Right renal pelvis (tissue), 4 donors: ENCODE measurements at regions not wholly inside any gene's neighbourhood (a gene's known extent, or its start where the extent isn't known, plus 50 kb on each side); places are given as distances from the start of the nearest gene placed in this dataset.
"Not testable (repeated sequence)": the region's sequence is repeated elsewhere in the genome, so short reads cannot be mapped to it uniquely, and the experiment has no call there.

Experiments used
- DNase-seq, 4 donors: peaks; one replicate each; pipeline ENCODE4 v3.0.0-alpha.2; 2013; ENCODE audit warnings: low read depth in 4 of 4, low spot score in 3 of 4, missing footprints in 1 of 4

DNA sequence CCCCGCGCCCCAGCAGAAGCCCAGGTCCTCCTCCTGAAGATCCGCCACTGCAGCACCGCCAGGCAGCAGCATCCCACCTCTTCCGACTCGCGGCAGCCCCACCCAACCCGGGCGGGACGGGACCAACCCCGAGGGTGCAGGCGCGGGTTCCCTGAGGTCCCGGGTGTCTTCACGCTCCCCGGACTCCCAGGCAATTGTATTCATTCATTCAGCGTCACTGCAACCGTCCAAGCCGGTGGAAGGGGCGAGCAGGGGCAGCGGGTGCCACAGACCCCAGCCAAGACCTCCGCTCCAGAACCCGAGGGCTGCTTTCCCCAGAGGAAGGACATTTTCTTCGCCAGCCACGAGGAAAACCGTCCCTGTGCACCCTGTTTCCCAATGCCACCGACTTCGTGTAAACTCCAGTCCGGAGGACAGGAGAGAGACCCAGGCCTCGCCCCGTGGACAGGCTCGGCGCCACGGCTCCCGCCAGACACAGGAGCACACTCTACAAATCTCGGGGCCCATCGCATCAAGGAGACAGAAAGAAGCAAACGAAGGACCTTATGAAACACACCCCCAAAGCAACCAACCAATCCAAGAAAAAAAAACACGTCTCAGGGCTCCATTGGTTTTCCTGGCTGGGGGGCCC is 1471.5 kb downstream of the FOXD4L5 start:
- DNase-seq = not testable (repeated sequence)

DNA sequence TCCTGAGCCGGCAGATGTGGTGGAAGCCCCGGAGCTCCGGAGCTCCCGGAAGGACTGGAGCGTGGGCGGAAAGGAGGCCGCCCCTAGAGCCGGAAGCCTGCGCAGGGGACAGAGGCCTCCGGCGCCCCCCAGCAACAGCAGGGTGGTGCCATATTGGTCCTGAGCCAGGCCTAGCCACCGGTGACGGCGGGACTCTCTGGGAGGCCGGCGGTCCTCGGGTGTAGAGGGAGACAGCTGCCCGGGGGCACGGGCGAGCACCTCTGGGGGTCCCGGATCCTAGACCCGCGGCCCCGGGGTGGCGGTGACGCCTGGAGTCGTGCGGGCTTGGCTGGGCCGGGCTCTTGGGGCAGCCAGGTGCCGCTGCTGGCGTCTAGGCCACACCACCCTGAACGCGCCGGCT is 1472.2 kb downstream of the FOXD4L5 start:
- not testable (repeated sequence) for DNase-seq

GRCh38 chr9:63804205-63804604 is 1480.8 kb downstream of the FOXD4L5 start:
- DNase-seq = not testable (repeated sequence)

- DNase-seq = not testable (repeated sequence)
Measured at GRCh38 chr9:63794081-63794685, 1490.8 kb downstream of the FOXD4L5 start.

DNA sequence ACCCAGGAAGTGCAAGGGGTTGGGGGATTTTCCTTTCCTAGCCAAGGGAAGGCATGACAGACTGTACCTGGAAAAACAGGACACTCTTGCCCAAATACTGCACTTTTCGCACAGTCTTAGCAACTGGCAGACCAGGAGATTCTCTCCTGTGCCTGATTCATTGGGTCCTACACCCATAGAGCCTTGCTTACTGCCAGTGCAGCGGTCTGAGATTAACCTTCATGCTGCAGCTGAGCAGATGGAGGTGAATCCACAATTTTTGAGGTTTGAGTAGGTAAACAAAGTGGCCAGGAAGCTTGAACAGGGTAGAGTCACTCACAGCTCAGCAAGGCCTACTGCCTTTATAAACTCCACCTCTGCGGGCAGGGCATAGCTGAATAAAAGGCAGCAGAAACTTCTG is 1497.6 kb downstream of the FOXD4L5 start:
- DNase-seq = not testable (repeated sequence)

GRCh38 chr9:63785059-63785458 is 1500.0 kb downstream of the FOXD4L5 start:
- not testable (repeated sequence) for DNase-seq

DNA sequence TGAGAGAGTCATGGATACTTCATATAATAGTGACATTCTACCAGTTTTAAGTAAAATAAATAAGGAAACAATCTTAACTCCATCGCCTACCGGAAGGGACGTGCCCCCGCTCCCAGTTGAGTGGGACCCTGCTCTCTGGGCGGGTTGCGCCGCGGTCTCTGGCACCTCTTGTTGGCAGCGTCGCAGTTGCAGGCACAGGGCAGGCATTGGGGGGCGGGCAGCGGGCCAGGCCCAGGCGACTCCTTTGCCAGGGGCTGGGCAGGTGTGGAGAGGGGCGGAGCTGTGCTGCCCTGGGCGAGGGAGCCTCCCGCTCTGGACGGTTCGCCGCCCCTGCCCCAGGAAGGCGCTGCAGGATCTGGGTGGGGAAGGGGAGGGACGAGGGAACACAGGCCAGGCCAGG is 1500.6 kb downstream of the FOXD4L5 start:
- DNase-seq = not testable (repeated sequence)

DNA sequence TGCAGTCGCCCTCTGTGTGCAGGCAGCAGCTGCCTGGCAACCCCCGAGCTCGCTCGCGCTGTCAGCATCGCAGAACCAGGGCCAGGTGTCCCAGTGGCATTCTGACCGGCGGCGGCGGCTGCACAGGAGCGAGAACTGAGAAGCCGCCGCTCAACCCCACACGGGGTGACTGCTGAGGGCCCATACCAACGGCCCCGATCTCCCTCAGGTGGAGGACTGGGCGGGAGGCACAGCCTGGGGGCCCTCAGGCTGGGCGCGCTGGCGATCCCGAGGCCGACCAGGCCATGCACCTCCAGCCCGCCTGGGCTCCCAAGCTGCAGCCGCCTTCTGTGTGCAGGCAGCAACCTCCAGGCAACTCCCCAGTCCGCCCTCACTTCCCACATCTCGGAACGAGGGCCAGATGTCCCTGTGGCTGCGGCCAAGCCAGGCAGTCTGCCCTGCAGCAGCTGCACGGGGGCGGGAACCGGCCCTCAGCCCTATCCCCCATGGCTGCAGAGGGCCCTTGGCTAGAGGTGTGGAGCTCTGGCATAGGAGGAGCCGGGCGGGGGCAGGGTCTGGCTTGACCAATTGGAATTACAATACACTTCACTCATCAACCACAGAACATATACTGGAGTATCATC is 1503.1 kb downstream of the FOXD4L5 start:
- DNase-seq = not testable (repeated sequence)

DNA sequence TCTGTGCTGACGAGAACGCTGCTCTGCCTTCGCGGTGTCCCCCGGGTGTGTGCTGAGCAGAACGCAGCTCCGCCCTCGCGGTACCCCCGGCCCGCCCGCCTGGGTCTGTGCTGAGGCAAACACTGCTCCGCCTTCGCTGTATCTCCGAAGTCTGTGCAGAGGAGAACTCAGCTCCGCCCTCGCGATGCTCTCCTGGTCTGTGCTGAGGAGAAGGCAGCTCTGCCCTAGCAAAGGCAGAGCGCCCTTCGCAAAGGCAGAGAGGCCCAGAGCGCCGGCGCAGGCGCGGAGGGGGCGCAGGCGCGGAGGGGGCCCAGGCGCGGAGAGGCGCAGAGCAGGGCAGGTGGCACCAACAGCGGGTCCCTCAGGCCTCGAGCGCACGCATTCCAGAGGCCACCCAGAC is 1503.6 kb downstream of the FOXD4L5 start:
- not testable (repeated sequence) for DNase-seq

- not testable (repeated sequence) for DNase-seq
Measured at GRCh38 chr9:63776220-63776619, 1508.8 kb downstream of the FOXD4L5 start.

- DNase-seq = not testable (repeated sequence)
Measured at GRCh38 chr9:63775092-63775426, 1510.0 kb downstream of the FOXD4L5 start.

DNA sequence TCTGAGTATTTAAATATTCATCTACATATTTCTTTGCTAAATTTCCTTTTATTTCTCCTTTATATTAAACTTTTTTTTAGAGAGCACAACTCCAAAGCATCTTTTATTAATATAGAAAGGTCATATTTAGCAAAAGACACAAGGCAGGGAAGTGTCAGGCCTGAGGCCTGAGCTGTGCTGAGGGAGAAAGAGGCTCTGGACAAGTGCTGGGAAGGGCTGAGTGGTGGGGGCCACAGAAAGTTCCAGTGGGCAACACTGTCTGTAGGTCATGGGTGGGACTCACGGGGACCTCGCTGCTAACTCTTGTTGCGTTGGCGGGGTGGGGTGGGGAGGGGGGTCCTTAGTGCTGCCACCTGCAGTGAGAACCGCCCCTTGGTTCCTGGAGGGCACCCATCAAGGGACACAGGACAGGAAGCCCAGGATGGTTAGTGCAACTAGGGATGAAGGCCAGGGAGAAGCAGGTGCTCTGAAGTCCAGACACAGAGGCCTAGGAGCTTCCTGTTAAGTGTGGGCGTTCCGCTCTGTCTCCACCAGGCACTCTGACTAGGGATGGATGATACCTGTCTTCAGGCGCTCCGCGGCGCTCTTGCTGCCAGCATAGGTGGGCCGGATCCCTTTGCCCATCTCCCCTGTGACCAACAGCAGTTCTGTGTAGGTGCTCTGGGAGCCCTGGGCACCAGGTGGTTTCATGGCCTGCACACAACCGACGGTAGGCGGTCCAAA is 1510.5 kb downstream of the FOXD4L5 start:
- not testable (repeated sequence) for DNase-seq

GRCh38 chr9:63762230-63762629 is 1522.8 kb downstream of the FOXD4L5 start:
- DNase-seq = not testable (repeated sequence)

DNA sequence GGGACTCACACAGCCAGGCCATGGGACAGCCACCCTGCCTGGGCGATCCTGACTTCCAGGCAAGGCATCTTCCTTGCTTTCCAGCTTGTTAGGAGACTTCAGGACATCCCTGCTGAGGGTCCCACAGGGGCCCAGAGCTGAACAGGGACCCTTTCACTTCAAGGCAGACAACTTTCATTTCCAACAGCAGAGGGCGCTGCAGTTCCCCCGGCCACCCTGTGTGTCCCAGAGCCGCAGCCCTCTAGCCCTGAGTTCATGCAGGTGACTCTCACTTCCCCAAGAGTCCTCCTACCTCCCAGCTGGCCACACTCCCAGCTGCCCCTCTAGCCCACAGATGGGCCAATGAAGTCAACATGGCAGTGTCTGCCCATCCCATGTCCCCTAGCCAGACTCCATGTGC is 1556.0 kb downstream of the FOXD4L5 start:
- not testable (repeated sequence) for DNase-seq

DNA sequence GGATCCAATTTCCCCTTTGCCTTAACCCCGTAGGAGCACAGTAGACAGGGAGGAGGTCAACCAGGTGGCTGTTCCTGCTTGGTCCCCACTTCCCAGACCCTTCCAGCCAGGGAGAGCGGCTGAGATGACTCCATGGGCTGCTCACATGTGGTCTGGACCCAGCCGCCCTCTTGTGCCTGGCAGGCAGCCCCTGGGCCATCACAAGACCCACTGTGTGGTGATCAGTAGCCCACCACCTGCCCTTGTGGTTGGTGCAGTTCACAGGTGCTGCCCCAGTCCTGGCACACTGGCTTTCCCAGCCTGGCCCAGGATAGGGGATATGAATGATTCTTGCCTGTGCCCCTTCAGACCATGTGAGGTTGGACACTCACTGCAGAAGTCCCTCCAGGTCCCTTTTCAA is 1556.7 kb downstream of the FOXD4L5 start:
- no peak for DNase-seq

GRCh38 chr9:63708285-63708684 is 1576.7 kb downstream of the FOXD4L5 start:
- DNase-seq = not testable (repeated sequence)

DNA sequence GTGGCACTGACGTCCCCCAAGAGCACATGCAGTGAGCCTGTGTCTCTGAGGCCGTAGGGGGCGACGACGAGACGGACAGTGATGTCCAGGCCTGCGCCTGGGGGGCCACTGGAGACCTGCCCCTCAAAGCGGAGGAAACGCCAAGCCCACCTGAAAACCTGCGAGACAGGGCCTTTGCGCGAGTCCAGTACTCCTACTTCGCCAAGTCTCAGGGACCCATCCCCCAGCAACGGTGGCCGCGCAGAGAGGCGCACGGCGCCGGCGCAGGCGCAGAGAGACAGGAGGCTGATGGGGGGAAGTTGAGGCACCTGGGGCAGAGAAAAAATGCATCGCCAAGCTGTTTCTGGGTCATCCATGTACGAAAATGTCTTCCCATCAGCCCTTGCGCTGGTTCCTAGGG is 1580.6 kb downstream of the FOXD4L5 start:
- DNase-seq = not testable (repeated sequence)

GRCh38 chr9:63703670-63704069 is 1581.3 kb downstream of the FOXD4L5 start:
- DNase-seq = not testable (repeated sequence)

DNA sequence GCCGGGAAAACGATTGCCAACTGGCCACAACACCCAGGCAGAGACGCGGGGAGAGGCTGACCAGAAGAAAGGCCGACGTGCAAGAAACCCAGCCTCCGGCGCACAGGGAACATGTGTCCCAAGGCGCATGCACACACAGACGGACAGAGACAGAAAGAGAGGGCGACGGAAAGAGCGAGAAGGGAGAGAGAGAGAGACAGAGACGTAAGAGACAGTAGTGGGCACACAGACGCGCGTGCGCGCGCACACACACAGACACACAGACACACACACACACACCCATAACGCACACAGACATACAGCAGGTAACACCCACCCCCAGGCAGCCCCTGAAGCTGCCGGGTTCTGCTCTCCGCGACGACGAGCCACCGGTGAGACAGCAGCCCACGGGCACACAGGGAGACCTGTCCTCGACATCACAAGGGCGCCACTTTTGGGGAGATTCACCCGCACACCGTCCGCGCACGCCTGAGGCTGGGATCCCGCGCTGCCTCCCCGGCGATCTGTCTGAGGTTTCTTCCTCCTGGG is 1581.8 kb downstream of the FOXD4L5 start:
- DNase-seq = not testable (repeated sequence)
